Glutamatergic neuron (in vitro differentiated cells): ENCODE measurements at regions not wholly inside any gene's neighbourhood (a gene's known extent, or its start where the extent isn't known, plus 50 kb on each side); places are given as distances from the start of the nearest gene placed in this dataset.
A peak's percentile ranks its signal among the peaks of the same experiment; 100 is the strongest.

Source experiments
- DNase-seq: peaks from one replicate; pipeline ENCODE4 v3.0.0; 2022
- H3K27ac Mint-ChIP-seq: one replicate; pipeline ENCODE4 v1.8.0; 2020; ENCODE audit warnings: mild to moderate bottlenecking, mixed read lengths, inconsistent platforms; ENCODE audit not compliant: unreplicated experiment
- H3K27me3 Mint-ChIP-seq: one replicate; pipeline ENCODE4 v1.8.0; 2020; ENCODE audit warnings: mild to moderate bottlenecking, moderate library complexity, mixed read lengths, inconsistent platforms; ENCODE audit not compliant: unreplicated experiment
- H3K36me3 Mint-ChIP-seq: one replicate; pipeline ENCODE4 v1.8.0; 2020; ENCODE audit warnings: mild to moderate bottlenecking, mixed read lengths, inconsistent platforms; ENCODE audit not compliant: unreplicated experiment
- H3K4me1 Mint-ChIP-seq: one replicate; pipeline ENCODE4 v1.8.0; 2020; ENCODE audit warnings: mild to moderate bottlenecking, low read depth, mixed read lengths, inconsistent platforms; ENCODE audit not compliant: unreplicated experiment
- H3K4me3 Mint-ChIP-seq: one replicate; pipeline ENCODE4 v1.8.0; 2020; ENCODE audit warnings: mild to moderate bottlenecking, mixed read lengths, inconsistent platforms; ENCODE audit not compliant: unreplicated experiment
- H3K9me3 Mint-ChIP-seq: one replicate; pipeline ENCODE4 v1.8.0; 2020; ENCODE audit warnings: mild to moderate bottlenecking, moderate library complexity, mixed read lengths, inconsistent platforms; ENCODE audit not compliant: unreplicated experiment
- CTCF ChIP-seq: fragments of 200-600 bp; sonication (generic); IDR thresholded peaks from one replicate; pipeline ENCODE4 v1.5.0; 2021; ENCODE audit not compliant: partially characterized antibody, unreplicated experiment

GRCh38 chr2:226601881-226602662, 197.5 kb downstream of the IRS1 start:
- H3K4me1 Mint-ChIP-seq: peaks cover 9% of the 10 kb centered on the region
- H3K36me3 Mint-ChIP-seq: no peaks in the 10 kb centered on the region
- H3K27ac Mint-ChIP-seq: no peak overlapping the region
- no peaks in the 10 kb centered on the region for H3K27me3 Mint-ChIP-seq
- H3K9me3 Mint-ChIP-seq: no peaks in the 10 kb centered on the region
- DNase-seq: no peak
- no peak for TF ChIP-seq CTCF
- no peak overlapping the region for H3K4me3 Mint-ChIP-seq

- H3K9me3 Mint-ChIP-seq: no peaks in the 10 kb centered on the region
- H3K27ac Mint-ChIP-seq: no peak overlapping the region
- H3K36me3 Mint-ChIP-seq: no peaks in the 10 kb centered on the region
- no peak for TF ChIP-seq CTCF
- DNase-seq: peak; percentile 17
- H3K27me3 Mint-ChIP-seq: no peaks in the 10 kb centered on the region
- H3K4me1 Mint-ChIP-seq: peaks cover 9% of the 10 kb centered on the region
- H3K4me3 Mint-ChIP-seq: no peak overlapping the region
These were observed 198.8 kb downstream of the IRS1 start for GRCh38 chr2:226600802-226601201.

- no peak for TF ChIP-seq CTCF
- peaks cover 9% of the 10 kb centered on the region for H3K4me1 Mint-ChIP-seq
- no peak overlapping the region for H3K4me3 Mint-ChIP-seq
- no peaks in the 10 kb centered on the region for H3K27me3 Mint-ChIP-seq
- no peak for DNase-seq
- H3K9me3 Mint-ChIP-seq: no peaks in the 10 kb centered on the region
- H3K36me3 Mint-ChIP-seq: no peaks in the 10 kb centered on the region
- H3K27ac Mint-ChIP-seq: no peak overlapping the region
These were observed 199.4 kb downstream of the IRS1 start for GRCh38 chr2:226600184-226600583.

GRCh38 chr2:226589043-226589442, 210.6 kb downstream of the IRS1 start:
- Mint-ChIP-seq H3K27me3 (no peaks in the 10 kb centered on the region), H3K4me3 (no peak overlapping the region), H3K4me1 (no peaks in the 10 kb centered on the region), H3K27ac (no peak overlapping the region), H3K36me3 (no peaks in the 10 kb centered on the region), H3K9me3 (no peaks in the 10 kb centered on the region)
- no peak for DNase-seq
- no peak for TF ChIP-seq CTCF

GRCh38 chr2:226585130-226585561, 214.5 kb downstream of the IRS1 start:
- no peak for TF ChIP-seq CTCF
- H3K27ac Mint-ChIP-seq: no peak overlapping the region
- no peaks in the 10 kb centered on the region for H3K4me1 Mint-ChIP-seq
- H3K36me3 Mint-ChIP-seq: no peaks in the 10 kb centered on the region
- H3K27me3 Mint-ChIP-seq: peaks cover 2% of the 10 kb centered on the region
- no peaks in the 10 kb centered on the region for H3K9me3 Mint-ChIP-seq
- DNase-seq: no peak
- no peak overlapping the region for H3K4me3 Mint-ChIP-seq
